C4-2B (cell line): ENCODE measurements at regions not wholly inside any gene's neighbourhood (a gene's known extent, or its start where the extent isn't known, plus 50 kb on each side); places are given as distances from the start of the nearest gene placed in this dataset.
"Not testable (repeated sequence)": the region's sequence is repeated elsewhere in the genome, so short reads cannot be mapped to it uniquely, and the experiment has no call there.

ENCODE experiments used
- H3K27ac ChIP-seq: fragments of 450-650 bp; 2 replicates; pipeline ENCODE4 v1.5.1; 2017
- ZFX ChIP-seq: fragments of 450-650 bp; IDR thresholded peaks from 2 replicates; pipeline ENCODE4 v1.6.1; 2017
- TF ChIP-seq, protein P1 (sequence below): fragments of 450-650 bp; conservative IDR thresholded peaks from 2 replicates; pipeline ENCODE4 v1.5.1; 2017; ENCODE audit warnings: mild to moderate bottlenecking

DNA sequence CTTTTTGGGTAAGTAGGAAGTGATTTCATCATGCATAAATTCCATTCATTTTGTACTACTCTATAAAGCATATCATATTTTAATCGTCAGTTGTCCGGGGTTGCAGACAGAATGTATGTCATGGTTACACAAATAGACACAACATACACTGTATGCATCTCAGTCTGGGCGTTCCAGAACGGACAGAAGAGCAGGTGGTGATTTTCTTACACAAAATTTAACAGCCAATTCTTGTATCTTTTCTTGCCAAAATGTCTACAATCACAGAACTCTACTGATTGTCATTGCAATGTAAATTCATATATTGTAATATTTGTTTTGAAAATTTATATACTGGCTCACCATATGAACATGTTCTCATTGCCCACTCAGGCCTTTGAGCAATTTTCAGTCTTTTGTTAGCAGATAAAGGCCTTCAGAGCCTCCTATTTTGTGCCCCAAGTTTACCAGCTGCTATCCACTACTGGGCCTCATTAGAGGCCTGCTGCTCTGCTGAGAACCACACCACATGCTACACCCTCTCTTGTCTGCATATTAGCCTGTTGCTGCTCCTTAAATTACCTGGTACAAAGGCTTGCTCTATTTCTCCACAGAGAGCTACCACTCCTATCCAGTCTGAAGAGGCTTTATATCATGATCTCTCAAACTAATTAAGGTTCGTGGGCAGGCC is 61.5 kb downstream of the PRDM13 start:
- no peak overlapping the region for H3K27ac ChIP-seq
- no peak for TF ChIP-seq ZFX
- TF ChIP-seq, protein P1, sequence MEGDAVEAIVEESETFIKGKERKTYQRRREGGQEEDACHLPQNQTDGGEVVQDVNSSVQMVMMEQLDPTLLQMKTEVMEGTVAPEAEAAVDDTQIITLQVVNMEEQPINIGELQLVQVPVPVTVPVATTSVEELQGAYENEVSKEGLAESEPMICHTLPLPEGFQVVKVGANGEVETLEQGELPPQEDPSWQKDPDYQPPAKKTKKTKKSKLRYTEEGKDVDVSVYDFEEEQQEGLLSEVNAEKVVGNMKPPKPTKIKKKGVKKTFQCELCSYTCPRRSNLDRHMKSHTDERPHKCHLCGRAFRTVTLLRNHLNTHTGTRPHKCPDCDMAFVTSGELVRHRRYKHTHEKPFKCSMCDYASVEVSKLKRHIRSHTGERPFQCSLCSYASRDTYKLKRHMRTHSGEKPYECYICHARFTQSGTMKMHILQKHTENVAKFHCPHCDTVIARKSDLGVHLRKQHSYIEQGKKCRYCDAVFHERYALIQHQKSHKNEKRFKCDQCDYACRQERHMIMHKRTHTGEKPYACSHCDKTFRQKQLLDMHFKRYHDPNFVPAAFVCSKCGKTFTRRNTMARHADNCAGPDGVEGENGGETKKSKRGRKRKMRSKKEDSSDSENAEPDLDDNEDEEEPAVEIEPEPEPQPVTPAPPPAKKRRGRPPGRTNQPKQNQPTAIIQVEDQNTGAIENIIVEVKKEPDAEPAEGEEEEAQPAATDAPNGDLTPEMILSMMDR = no peak

DNA sequence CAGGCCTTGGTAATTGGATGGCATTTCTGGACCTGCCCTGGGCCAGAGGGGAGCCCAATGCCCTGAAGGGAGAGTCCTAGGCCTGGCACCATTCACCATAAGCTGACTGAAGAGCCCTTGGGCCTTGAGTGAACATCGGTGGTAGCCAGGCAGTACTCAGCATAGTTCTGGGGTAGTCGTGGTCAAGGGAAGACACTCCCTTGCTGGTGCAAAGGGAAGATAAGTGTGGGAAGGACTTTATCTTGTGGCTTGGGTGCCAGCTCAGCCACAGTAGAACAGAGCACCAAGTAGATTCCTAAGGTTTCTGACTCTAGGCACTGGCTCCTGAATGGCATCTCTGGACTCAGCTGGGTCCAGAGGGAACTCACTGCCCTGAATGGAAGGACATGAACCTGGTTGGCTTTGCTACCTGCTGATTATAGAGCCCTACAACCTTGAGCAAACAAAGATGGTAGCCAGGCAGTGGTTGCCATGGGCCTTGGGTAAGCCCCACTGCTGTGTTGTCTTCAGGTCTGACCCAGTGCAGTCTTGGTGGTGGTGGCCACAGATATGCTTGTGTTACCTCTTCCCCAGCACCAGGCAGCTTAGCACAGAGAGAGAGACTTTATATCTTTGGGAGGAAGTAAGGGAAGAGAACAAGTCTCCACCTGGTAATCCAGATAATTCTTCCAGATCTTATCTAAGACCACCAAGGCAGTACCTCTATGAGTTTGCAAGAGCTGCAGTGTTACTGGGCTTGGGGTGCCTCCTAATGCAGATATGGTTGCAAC is 83.5 kb downstream of the PRDM13 start:
- TF ChIP-seq, protein P1 = no peak
- TF ChIP-seq ZFX = no peak
- H3K27ac ChIP-seq = no peak overlapping the region

- H3K27ac ChIP-seq = not testable (repeated sequence)
These were observed 95.7 kb downstream of the PRDM13 start for GRCh38 chr6:99702287-99702686.

DNA sequence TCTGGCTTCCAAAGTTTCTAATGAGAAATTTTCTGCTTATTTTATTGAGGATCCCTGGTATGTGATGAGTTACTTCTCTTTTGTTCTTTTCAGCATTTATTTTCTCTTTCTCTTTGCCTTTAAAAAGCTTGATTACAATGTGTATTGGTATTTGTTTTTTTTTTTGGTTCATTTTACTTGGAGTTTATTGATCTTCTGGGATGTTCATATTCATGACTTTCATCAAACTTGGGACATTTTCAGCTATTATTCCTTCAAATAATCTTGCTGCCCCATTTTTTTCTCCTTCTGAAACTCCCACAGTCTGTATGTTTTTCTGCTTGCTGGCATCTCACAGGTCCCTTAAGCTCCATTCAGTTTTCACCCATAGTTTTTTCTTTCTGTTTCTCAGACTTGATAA is 102.4 kb downstream of the PRDM13 start:
- TF ChIP-seq ZFX = no peak
- TF ChIP-seq, protein P1 = no peak
- H3K27ac ChIP-seq = no peak overlapping the region

- TF ChIP-seq, protein P1 = no peak
- TF ChIP-seq ZFX = no peak
- H3K27ac ChIP-seq = no peak overlapping the region
These were observed 104.7 kb downstream of the PRDM13 start for GRCh38 chr6:99711302-99711701.

- TF ChIP-seq ZFX = no peak
- H3K27ac ChIP-seq = no peak overlapping the region
These were observed 105.3 kb downstream of the PRDM13 start for GRCh38 chr6:99711925-99712324.

DNA sequence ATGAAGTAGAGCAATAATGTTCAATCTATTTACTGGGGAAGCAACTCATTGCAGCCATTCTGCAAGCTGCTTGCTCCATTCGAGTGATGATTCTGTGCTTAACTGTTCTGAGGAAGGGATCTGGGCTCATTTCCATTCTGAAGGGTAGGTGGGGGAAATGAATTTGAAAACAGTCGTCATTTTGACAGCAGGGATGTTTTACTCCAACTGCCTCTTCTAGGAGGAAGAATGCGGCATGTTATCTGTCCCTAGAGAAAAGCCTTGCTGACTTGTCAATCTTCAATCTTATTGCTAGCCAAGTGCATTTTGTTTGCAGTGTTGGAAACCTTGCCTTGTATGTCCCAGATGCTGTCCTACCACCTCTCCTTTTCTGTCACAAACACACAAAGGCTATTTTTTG is 105.9 kb downstream of the PRDM13 start:
- H3K27ac ChIP-seq = no peak overlapping the region
- TF ChIP-seq, protein P1 = no peak
- TF ChIP-seq ZFX = no peak

DNA sequence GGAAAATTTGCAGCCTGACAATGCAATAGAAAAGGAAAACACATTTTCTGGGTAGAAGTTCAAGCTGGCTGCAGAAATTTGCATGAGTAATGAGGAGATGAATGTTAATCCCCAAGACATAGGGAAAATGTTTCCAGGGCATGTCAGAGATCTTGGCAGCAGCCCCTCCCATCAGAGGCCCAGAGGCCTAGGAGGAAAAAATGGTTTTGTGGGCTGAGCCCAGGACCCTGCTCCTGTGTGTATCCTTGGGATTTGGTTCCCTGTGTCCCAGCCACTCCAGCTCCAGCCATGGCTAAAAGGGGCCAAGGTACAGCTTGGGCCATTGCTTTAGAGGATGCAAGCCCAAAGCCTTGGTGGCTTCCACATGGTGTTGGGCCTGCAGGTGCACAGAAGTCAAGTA is 115.4 kb downstream of the PRDM13 start:
- H3K27ac ChIP-seq = not testable (repeated sequence)

DNA sequence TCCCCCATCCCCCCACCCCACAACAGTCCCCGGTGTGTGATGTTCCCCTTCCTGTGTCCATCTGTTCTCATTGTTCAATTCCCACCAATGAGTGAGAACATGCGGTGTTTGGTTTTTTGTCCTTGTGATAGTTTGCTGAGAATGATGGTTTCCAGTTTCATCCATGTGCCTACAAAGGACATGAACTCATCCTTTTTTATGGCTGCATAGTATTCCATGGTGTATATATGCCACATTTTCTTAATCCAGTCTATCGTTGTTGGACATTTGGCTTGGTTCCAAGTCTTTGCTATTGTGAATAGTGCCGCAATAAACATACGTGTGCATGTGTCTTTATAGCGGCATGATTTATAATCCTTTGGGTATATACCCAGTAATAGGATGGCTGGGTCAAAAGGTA is 123.6 kb downstream of the PRDM13 start:
- not testable (repeated sequence) for H3K27ac ChIP-seq
